ENCODE measurements at regions not wholly inside any gene's neighbourhood (a gene's known extent, or its start where the extent isn't known, plus 50 kb on each side); places are given as distances from the start of the nearest gene placed in this dataset.

DNA sequence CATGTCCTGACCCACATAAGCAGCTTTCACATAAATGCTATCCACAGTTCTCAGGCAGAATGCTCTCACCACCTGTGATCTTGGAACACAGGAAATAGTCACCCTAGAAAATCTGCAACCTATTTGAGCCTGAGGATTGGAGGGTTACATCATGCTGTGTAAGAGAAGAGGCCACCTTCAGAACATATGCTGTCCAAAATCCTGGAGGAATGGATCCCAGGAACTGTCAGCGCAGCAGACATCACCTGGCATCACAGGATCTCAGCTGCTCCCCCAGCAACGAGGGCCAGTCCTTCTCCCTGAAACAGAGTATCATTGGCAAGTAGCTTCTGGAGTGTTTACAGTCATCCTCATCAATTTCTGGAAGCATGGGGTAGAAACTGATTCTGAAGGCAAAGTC, 63.2 kb upstream of the LTA4H start (continued):
- TF ChIP-seq STAT1 (IDR thresholded peaks at IDR 0.05; ENCODE audit: unreplicated experiment) (no peak), EZH2phosphoT487 (IDR thresholded peaks at IDR 0.05; ENCODE audit: unreplicated experiment) (no peak), POLR2AphosphoS5 (IDR thresholded peaks at IDR 0.05; ENCODE audit: low read depth) (no peak), ETS1 (IDR thresholded peaks at IDR 0.05) (no peak)
- TF ChIP-seq, protein P1, sequence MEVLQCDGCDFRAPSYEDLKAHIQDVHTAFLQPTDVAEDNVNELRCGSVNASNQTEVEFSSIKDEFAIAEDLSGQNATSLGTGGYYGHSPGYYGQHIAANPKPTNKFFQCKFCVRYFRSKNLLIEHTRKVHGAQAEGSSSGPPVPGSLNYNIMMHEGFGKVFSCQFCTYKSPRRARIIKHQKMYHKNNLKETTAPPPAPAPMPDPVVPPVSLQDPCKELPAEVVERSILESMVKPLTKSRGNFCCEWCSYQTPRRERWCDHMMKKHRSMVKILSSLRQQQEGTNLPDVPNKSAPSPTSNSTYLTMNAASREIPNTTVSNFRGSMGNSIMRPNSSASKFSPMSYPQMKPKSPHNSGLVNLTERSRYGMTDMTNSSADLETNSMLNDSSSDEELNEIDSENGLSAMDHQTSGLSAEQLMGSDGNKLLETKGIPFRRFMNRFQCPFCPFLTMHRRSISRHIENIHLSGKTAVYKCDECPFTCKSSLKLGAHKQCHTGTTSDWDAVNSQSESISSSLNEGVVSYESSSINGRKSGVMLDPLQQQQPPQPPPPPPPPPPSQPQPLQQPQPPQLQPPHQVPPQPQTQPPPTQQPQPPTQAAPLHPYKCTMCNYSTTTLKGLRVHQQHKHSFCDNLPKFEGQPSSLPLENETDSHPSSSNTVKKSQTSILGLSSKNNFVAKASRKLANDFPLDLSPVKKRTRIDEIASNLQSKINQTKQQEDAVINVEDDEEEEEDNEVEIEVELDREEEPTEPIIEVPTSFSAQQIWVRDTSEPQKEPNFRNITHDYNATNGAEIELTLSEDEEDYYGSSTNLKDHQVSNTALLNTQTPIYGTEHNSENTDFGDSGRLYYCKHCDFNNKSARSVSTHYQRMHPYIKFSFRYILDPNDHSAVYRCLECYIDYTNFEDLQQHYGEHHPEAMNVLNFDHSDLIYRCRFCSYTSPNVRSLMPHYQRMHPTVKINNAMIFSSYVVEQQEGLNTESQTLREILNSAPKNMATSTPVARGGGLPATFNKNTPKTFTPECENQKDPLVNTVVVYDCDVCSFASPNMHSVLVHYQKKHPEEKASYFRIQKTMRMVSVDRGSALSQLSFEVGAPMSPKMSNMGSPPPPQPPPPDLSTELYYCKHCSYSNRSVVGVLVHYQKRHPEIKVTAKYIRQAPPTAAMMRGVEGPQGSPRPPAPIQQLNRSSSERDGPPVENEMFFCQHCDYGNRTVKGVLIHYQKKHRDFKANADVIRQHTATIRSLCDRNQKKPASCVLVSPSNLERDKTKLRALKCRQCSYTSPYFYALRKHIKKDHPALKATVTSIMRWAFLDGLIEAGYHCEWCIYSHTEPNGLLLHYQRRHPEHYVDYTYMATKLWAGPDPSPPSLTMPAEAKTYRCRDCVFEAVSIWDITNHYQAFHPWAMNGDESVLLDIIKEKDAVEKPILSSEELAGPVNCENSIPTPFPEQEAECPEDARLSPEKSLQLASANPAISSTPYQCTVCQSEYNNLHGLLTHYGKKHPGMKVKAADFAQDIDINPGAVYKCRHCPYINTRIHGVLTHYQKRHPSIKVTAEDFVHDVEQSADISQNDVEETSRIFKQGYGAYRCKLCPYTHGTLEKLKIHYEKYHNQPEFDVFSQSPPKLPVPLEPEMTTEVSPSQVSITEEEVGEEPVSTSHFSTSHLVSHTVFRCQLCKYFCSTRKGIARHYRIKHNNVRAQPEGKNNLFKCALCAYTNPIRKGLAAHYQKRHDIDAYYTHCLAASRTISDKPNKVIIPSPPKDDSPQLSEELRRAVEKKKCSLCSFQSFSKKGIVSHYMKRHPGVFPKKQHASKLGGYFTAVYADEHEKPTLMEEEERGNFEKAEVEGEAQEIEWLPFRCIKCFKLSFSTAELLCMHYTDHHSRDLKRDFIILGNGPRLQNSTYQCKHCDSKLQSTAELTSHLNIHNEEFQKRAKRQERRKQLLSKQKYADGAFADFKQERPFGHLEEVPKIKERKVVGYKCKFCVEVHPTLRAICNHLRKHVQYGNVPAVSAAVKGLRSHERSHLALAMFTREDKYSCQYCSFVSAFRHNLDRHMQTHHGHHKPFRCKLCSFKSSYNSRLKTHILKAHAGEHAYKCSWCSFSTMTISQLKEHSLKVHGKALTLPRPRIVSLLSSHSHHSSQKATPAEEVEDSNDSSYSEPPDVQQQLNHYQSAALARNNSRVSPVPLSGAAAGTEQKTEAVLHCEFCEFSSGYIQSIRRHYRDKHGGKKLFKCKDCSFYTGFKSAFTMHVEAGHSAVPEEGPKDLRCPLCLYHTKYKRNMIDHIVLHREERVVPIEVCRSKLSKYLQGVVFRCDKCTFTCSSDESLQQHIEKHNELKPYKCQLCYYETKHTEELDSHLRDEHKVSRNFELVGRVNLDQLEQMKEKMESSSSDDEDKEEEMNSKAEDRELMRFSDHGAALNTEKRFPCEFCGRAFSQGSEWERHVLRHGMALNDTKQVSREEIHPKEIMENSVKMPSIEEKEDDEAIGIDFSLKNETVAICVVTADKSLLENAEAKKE (CRISPR knock-in tag; IDR thresholded peaks at IDR 0.05), result no peak

- no peak for TF ChIP-seq CTCF (conservative IDR thresholded peaks at IDR 0.05; ENCODE audit: low read depth in 2 of 2)
- TF ChIP-seq POLR2AphosphoS5 (IDR thresholded peaks at IDR 0.05; ENCODE audit: low read depth), result no peak
- no peak for TF ChIP-seq CREB1 (CRISPR knock-in tag; IDR thresholded peaks at IDR 0.05; ENCODE audit: low read depth)
- H3K27me3 Mint-ChIP-seq (ENCODE audit: insufficient read depth, low read depth, poor library complexity), result peaks cover 8% of the 10 kb centered on the region
- Histone ChIP-seq H3K4me2 (no peak overlapping the region), H3K4me3 (no peak overlapping the region), H3K36me3 (ENCODE audit: insufficient read depth) (no peaks in the 10 kb centered on the region), H2AFZ (no peak overlapping the region), H3K27ac (ENCODE audit: low read depth) (no peak overlapping the region), H3F3A (replicated peaks; ENCODE audit: low read depth) (no peaks in the 10 kb centered on the region), H3K9me2 (ENCODE audit: insufficient read depth) (no peaks in the 10 kb centered on the region), H3K27me3 (ENCODE audit: insufficient read depth) (no peaks in the 10 kb centered on the region), H4K20me1 (replicated peaks; ENCODE audit: insufficient read depth) (no peaks in the 10 kb centered on the region), H3K79me2 (replicated peaks; ENCODE audit: insufficient read depth) (no peaks in the 10 kb centered on the region), H3K4me1 (ENCODE audit: insufficient read depth) (peaks cover 3% of the 10 kb centered on the region; the same call in 1 of the 2 replicates)
- H3K27ac Mint-ChIP-seq, result no peak overlapping the region
- ATAC-seq, result no peak
- peaks cover 5% of the 10 kb centered on the region for H3K4me1 Mint-ChIP-seq
- H3K4me3 Mint-ChIP-seq, result no peak overlapping the region
- no peak for DNase-seq (ENCODE audit: low spot score)
- H3K9me3 Mint-ChIP-seq, result no peaks in the 10 kb centered on the region
- no peaks in the 10 kb centered on the region for H3K36me3 Mint-ChIP-seq (ENCODE audit: low read depth)
These were observed 64.0 kb upstream of the LTA4H start for GRCh38 chr12:96099421-96099820.
